Sigmoid colon (tissue), 6 donors: ENCODE measurements at regions not wholly inside any gene's neighbourhood (a gene's known extent, or its start where the extent isn't known, plus 50 kb on each side); places are given as distances from the start of the nearest gene placed in this dataset.

Experiments
- DNase-seq: peaks from one replicate; pipeline ENCODE4 v3.0.0-alpha.2; 2019
- H3K27ac ChIP-seq, 4 donors: fragments of 200-600 bp; sonication (generic); one replicate each; pipeline ENCODE4 v1.5.1; 2016 to 2019; ENCODE audit warnings: mild to moderate bottlenecking in 1 of 4
- H3K27me3 ChIP-seq, 3 donors: fragments of 200-600 bp; sonication (generic); one replicate each; pipeline ENCODE4 v1.5.1; 2019; ENCODE audit warnings: mild to moderate bottlenecking in 1 of 3
- H3K36me3 ChIP-seq, 4 donors: fragments of 200-600 bp; sonication (generic); one replicate each; pipeline ENCODE4 v1.5.1; 2016 to 2019
- H3K4me1 ChIP-seq, 4 donors: fragments of 200-600 bp; sonication (generic); one replicate each; pipeline ENCODE4 v1.5.1; 2017 to 2019
- H3K4me3 ChIP-seq, 4 donors: fragments of 200-600 bp; sonication (generic); one replicate each; pipeline ENCODE4 v1.5.1; 2017 to 2019; ENCODE audit warnings: mild to moderate bottlenecking in 2 of 4, moderate library complexity in 1 of 4
- H3K9me3 ChIP-seq, 4 donors: fragments of 200-600 bp in 3 of 4; sonication (generic) in 3 of 4; one replicate each; pipeline versions ENCODE4 v1.5.1 to v1.6.1; 2013 to 2019
- EP300 ChIP-seq, 4 donors: sonication (generic); formaldehyde crosslinking; IDR thresholded peaks; one replicate each; pipeline ENCODE4 v1.6.1; 2017; ENCODE audit warnings: antibody characterized with exemption in 4 of 4
- POLR2A ChIP-seq, 2 donors: fragments of 450-650 bp; IDR thresholded peaks; one replicate each; pipeline ENCODE4 v1.6.1; 2016; ENCODE audit warnings: antibody characterized with exemption in 2 of 2, mild to moderate bottlenecking in 2 of 2, moderate library complexity in 2 of 2
- POLR2AphosphoS5 ChIP-seq, 4 donors: sonication (generic); formaldehyde crosslinking; IDR thresholded peaks; one replicate each; pipeline ENCODE4 v1.6.1; 2017; ENCODE audit warnings: antibody characterized with exemption in 4 of 4
- WGBS, 2 donors: extraction: QIAGEN DNeasy Blood & Tissue Kit; methylation state at CpG; one replicate each; pipeline ENCODE4 v1.1.7; 2013; 5-methylcytosine and 5-hydroxymethylcytosine counted together
- intact Hi-C: fragments of 100-400 bp; cut with DNase I; formaldehyde crosslinking; loops from one replicate; pipeline ENCODE4 v1.15.1; 2023
- TF ChIP-seq, protein P1 (sequence below), 4 experiments: fragments of 450-650 bp in 3 of 4; fragments of 200-600 bp in 1 of 4; IDR thresholded peaks; one replicate each; pipeline ENCODE4 v1.5.1; 2016 to 2019; ENCODE audit warnings: antibody characterized with exemption in 4 of 4, mild to moderate bottlenecking in 3 of 4, moderate library complexity in 2 of 4
- donor health status: healthy with polysubstance abuse.
- donor health status: healthy.

DNA sequence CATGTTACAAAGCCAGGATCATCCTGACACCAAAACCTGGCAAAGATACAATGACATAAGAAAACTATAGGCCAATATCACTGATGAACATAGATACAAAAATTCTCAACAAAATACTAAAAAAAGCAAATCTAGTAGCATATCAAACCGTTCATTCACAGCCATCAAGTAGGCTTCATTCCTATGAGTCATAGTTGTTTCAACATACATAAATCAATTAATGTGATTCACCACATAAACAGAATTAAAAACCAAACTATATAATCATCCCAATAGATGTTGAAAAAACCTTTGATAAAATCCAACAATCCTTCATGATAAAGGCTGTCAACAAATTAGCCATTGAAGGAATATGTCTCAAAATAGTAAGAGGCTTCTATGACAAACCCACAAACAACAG, 1007.2 kb upstream of the RAG2 start:
- no peaks in the 10 kb centered on the region for H3K4me1 ChIP-seq
- DNase-seq: no peak
- H3K9me3 ChIP-seq: no peaks in the 10 kb centered on the region
- no peaks in the 10 kb centered on the region for H3K36me3 ChIP-seq
- intact Hi-C loops: no loop called here
- 40 to 75% methylated on average over 1 of the region's 1 CpG for WGBS, 2 donors
- no peak overlapping the region for H3K4me3 ChIP-seq
- H3K27ac ChIP-seq: no peak overlapping the region
- no peak for TF ChIP-seq POLR2A (IDR thresholded peaks at IDR 0.05)
- TF ChIP-seq, protein P1, sequence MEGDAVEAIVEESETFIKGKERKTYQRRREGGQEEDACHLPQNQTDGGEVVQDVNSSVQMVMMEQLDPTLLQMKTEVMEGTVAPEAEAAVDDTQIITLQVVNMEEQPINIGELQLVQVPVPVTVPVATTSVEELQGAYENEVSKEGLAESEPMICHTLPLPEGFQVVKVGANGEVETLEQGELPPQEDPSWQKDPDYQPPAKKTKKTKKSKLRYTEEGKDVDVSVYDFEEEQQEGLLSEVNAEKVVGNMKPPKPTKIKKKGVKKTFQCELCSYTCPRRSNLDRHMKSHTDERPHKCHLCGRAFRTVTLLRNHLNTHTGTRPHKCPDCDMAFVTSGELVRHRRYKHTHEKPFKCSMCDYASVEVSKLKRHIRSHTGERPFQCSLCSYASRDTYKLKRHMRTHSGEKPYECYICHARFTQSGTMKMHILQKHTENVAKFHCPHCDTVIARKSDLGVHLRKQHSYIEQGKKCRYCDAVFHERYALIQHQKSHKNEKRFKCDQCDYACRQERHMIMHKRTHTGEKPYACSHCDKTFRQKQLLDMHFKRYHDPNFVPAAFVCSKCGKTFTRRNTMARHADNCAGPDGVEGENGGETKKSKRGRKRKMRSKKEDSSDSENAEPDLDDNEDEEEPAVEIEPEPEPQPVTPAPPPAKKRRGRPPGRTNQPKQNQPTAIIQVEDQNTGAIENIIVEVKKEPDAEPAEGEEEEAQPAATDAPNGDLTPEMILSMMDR (IDR thresholded peaks at IDR 0.05): no peak
- H3K27me3 ChIP-seq: no peaks in the 10 kb centered on the region

DNA sequence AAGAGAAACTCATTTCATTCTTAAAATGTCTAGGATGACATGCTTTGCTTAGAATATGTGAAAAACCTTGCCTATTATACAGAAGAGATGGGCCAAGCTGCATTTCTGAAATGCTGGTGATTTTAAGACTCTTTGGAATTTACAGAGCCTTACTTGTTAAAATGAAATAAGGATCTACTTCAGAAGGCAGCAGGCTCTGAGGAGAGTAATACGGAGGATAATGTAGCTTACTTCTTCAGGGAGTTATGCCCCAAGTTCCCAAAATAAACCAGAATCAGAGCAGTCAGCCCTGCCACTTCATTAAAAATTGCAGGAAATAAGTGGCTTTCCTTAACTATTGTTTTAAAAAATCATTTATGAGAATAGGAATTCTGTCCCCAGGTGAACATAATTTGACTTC, 1000.3 kb upstream of the RAG2 start:
- H3K27me3 ChIP-seq: no peaks in the 10 kb centered on the region
- intact Hi-C loops: no loop called here
- WGBS, 2 donors: 67 to 73% methylated on average over 1 of the region's 1 CpG
- no peak for TF ChIP-seq POLR2A (IDR thresholded peaks at IDR 0.05)
- TF ChIP-seq EP300 (IDR thresholded peaks at IDR 0.05): no peak
- DNase-seq: no peak
- no peaks in the 10 kb centered on the region for H3K9me3 ChIP-seq
- no peaks in the 10 kb centered on the region for H3K4me1 ChIP-seq
- no peaks in the 10 kb centered on the region for H3K36me3 ChIP-seq
- H3K4me3 ChIP-seq: no peak overlapping the region
- H3K27ac ChIP-seq: no peak overlapping the region

DNA sequence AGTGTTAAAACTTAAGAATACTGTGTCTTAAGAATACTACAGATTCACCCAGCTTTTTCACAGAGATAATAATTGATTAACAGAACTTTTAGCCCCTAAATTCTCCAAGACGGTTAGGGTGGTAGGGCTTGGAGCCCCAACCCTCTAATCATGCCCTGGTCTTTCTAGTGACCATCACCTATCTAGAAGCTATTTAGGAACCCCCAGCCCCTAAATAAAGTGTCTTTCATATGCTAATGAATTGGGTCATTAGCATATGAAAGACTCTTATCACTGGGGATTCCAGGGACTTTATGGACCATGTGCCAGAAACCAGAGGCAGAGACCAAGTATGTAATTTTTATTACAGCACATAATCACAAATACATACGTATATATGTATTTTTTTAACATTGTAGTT, 999.7 kb upstream of the RAG2 start:
- Histone ChIP-seq H3K4me1 (no peaks in the 10 kb centered on the region), H3K27me3 (no peaks in the 10 kb centered on the region), H3K4me3 (no peak overlapping the region), H3K27ac (no peak overlapping the region), H3K9me3 (no peaks in the 10 kb centered on the region), H3K36me3 (no peaks in the 10 kb centered on the region)
- WGBS, 2 donors: 42 to 67% methylated on average over 2 of the region's 2 CpGs
- DNase-seq: no peak
- intact Hi-C loops: no loop called here
- TF ChIP-seq POLR2A (IDR thresholded peaks at IDR 0.05): no peak
- no peak for TF ChIP-seq POLR2AphosphoS5 (IDR thresholded peaks at IDR 0.05)
- TF ChIP-seq, protein P1 (IDR thresholded peaks at IDR 0.05): no peak
- TF ChIP-seq EP300 (IDR thresholded peaks at IDR 0.05): no peak

DNA sequence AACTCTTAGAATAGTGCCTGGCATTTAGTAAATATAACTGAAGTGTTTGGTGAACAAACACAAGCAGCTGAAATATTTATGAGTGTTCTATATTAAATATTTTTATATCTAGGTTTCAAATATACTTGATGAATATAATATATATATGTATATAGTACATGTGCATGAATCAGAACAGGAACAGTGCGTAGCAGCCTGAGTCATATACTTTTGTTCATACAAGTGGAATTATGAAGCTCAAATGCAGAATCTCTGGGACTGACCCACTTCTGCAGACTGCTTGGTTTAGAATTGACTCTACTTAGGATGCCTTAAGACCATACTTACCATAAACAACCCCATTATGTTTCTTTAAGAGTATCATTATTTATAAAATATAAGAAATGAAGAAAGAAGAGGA, 997.8 kb upstream of the RAG2 start:
- Histone ChIP-seq H3K27ac (no peak overlapping the region), H3K27me3 (no peaks in the 10 kb centered on the region), H3K4me1 (no peaks in the 10 kb centered on the region), H3K36me3 (no peaks in the 10 kb centered on the region), H3K4me3 (no peak overlapping the region), H3K9me3 (no peaks in the 10 kb centered on the region)
- TF ChIP-seq POLR2A (IDR thresholded peaks at IDR 0.05) (no peak), POLR2AphosphoS5 (IDR thresholded peaks at IDR 0.05) (no peak), EP300 (IDR thresholded peaks at IDR 0.05) (no peak)
- intact Hi-C loops: no loop called here
- WGBS, 2 donors: 0 to 47% methylated on average over 1 of the region's 1 CpG
- no peak for DNase-seq

DNA sequence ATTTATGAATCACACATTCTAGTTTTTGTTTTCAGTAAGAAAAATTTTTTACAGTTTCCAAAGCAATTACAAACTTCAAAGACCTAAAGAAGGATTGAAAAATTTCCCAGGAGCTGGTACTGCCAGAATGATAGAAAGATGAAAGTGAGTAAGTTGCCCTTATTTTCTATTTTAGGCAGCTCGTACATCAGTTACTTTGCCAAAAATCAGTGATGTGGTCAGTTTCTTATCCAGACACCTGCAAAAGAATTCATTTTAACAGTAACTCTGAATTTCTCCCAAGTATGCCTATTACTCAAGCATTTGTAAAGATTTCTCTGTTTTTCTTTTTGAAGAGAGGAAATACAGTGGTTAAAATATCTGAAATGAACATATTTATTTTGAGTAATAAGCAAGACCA, 976.3 kb upstream of the RAG2 start:
- WGBS, 2 donors: 82 to 87% methylated on average over 1 of the region's 1 CpG
- TF ChIP-seq, protein P1 (IDR thresholded peaks at IDR 0.05): no peak
- no peak for TF ChIP-seq POLR2A (IDR thresholded peaks at IDR 0.05)
- no peak for TF ChIP-seq POLR2AphosphoS5 (IDR thresholded peaks at IDR 0.05)
- TF ChIP-seq EP300 (IDR thresholded peaks at IDR 0.05): no peak
- no peaks in the 10 kb centered on the region for H3K4me1 ChIP-seq

DNA sequence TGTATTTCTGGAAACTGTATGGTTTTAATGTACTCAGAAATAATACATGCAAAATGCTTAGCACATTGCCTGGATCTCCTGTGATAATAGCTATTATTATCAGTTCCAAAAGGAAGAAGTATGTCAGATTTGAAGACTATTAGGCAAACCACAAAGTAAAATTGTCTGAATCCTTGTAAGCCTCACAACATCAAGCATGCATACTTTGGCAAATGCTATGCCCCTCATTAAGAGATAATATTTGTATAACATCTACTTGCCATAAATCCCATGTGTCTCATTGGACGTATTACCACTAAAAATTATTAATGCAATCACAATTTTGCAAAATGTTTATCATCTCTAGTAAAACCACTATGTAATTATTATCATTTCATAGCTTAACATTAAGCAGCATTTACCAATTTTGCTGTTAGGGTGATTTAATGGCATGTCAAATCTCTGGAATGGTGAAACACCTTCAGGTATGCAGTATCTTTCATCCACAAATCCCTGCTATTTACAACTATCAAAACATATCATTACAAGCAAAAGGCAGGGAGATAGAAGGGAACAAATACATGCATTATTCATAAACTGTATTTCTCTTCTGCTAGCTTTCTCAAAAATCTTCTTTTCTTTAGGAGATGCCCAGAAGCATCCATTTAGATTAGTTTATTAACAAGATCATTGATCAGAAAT, 974.6 kb upstream of the RAG2 start:
- peaks cover 0 to 3% (median 0%) of the 10 kb centered on the region in 4 donors for H3K9me3 ChIP-seq
- 57 to 64% methylated on average over 1 of the region's 1 CpG for WGBS, 2 donors
- DNase-seq: no peak
- H3K36me3 ChIP-seq: no peaks in the 10 kb centered on the region
- no peak for TF ChIP-seq POLR2A (IDR thresholded peaks at IDR 0.05)
- TF ChIP-seq, protein P1 (IDR thresholded peaks at IDR 0.05): no peak
- TF ChIP-seq POLR2AphosphoS5 (IDR thresholded peaks at IDR 0.05): no peak
- no peak for TF ChIP-seq EP300 (IDR thresholded peaks at IDR 0.05)
- intact Hi-C loops: no loop called here
- H3K27ac ChIP-seq: no peak overlapping the region
- no peaks in the 10 kb centered on the region for H3K27me3 ChIP-seq
- H3K4me1 ChIP-seq: no peaks in the 10 kb centered on the region
- no peak overlapping the region for H3K4me3 ChIP-seq

More for the DNA sequence above, 976.3 kb upstream of the RAG2 start:
- Histone ChIP-seq H3K4me3 (no peak overlapping the region), H3K9me3 (peaks cover 0 to 3% (median 0%) of the 10 kb centered on the region in 4 donors), H3K36me3 (no peaks in the 10 kb centered on the region), H3K27me3 (no peaks in the 10 kb centered on the region), H3K27ac (no peak overlapping the region)
- DNase-seq: no peak
- intact Hi-C loops: no loop called here
